OCI-LY3 (cell line): ENCODE measurements at regions not wholly inside any gene's neighbourhood (a gene's known extent, or its start where the extent isn't known, plus 50 kb on each side); places are given as distances from the start of the nearest gene placed in this dataset.
"Not testable (repeated sequence)": the region's sequence is repeated elsewhere in the genome, so short reads cannot be mapped to it uniquely, and the experiment has no call there.

Experiments
- H2AFZ ChIP-seq: fragments of 200-600, 300-600 bp; shearing (Covaris generic); 2 replicates; pipeline ENCODE4 v1.6.0; 2014; ENCODE audit warnings: antibody characterized with exemption, low read depth, low read length
- H3K27ac ChIP-seq: fragments of 200-600, 300-600 bp; sonication (generic); 2 replicates; pipeline ENCODE4 v1.5.1; 2014; ENCODE audit warnings: mild to moderate bottlenecking, low read length, moderate library complexity, mixed read lengths
- H3K27me3 ChIP-seq: fragments of 200-600, 300-600 bp; sonication (generic); 2 replicates; pipeline ENCODE4 v1.6.1; 2014; ENCODE audit warnings: low read depth, low read length, mixed read lengths
- H3K36me3 ChIP-seq: fragments of 200-600, 300-600 bp; sonication (generic); replicated peaks from 2 replicates; pipeline ENCODE3; 2014; ENCODE audit warnings: low read depth, low read length, mixed read lengths
- H3K4me1 ChIP-seq: fragments of 300-600, 200-600 bp; sonication (generic); 2 replicates; pipeline ENCODE4 v1.6.1; 2014; ENCODE audit warnings: low read length, mixed read lengths
- H3K4me2 ChIP-seq: fragments of 200-600, 300-600 bp; sonication (generic); 2 replicates; pipeline ENCODE4 v1.6.1; 2014; ENCODE audit warnings: low read length, mixed read lengths
- H3K4me3 ChIP-seq: fragments of 300-600, 200-600 bp; sonication (generic); 2 replicates; pipeline ENCODE4 v1.5.1; 2014; ENCODE audit warnings: antibody characterized with exemption, mild to moderate bottlenecking, low read length, moderate library complexity
- H3K79me2 ChIP-seq: fragments of 300-600, 200-600 bp; shearing (Covaris generic); 2 replicates; pipeline ENCODE4 v1.6.1; 2014; ENCODE audit warnings: mild to moderate bottlenecking, low read length, mixed read lengths
- H3K9ac ChIP-seq: fragments of 300-600, 200-600 bp; shearing (Covaris generic); 2 replicates; pipeline ENCODE4 v1.6.0; 2014; ENCODE audit warnings: mild to moderate bottlenecking, low read length, moderate library complexity
- H3K9me3 ChIP-seq: fragments of 200-600, 300-600 bp; shearing (Covaris generic); 2 replicates; pipeline ENCODE4 v1.6.1; 2014; ENCODE audit warnings: low read length, mixed read lengths; ENCODE audit not compliant: insufficient read depth
- H4K20me1 ChIP-seq: fragments of 200-600, 300-600 bp; sonication (generic); 2 replicates; pipeline ENCODE4 v1.6.1; 2016; ENCODE audit warnings: low read length, mixed read lengths; ENCODE audit not compliant: insufficient read depth
- CTCF ChIP-seq: fragments of 200-600, 300-600 bp; sonication (generic); IDR thresholded peaks from 2 replicates; pipeline ENCODE4 v1.5.1; 2014; ENCODE audit warnings: antibody characterized with exemption, low read length, low read depth
- EZH2phosphoT487 ChIP-seq: fragments of 200-600 bp; shearing (Covaris generic); IDR thresholded peaks from 2 replicates; pipeline ENCODE4 v1.6.1; 2018; ENCODE audit warnings: antibody characterized with exemption, mixed run types, low read depth

DNA sequence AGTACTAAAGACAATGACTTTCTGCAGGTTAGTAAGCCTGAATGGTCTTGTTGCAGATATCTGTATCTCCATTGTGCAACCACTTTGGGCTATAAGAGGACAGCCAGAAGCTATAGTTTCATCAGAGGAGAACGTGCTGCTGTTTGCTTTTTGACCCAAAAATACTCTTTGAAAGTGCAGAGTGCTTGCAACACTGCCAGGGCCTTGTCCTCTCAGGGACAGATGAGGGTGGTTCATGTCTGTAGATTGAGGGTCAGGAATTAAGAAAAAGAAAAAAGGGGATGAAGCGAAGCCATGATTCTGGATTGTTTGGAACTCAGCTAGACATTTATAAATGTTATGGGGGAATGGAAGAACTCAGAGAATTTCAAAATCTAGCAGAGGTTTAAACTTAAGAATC, 212.5 kb downstream of the SEC23IP start:
- Histone ChIP-seq H4K20me1 (no peaks in the 10 kb centered on the region), H2AFZ (no peak overlapping the region), H3K4me3 (no peak overlapping the region), H3K9ac (no peak overlapping the region), H3K4me1 (no peaks in the 10 kb centered on the region), H3K27ac (no peak overlapping the region), H3K36me3 (no peaks in the 10 kb centered on the region), H3K9me3 (no peaks in the 10 kb centered on the region), H3K4me2 (no peak overlapping the region), H3K79me2 (no peaks in the 10 kb centered on the region), H3K27me3 (peaks cover 5% of the 10 kb centered on the region; the same call in 1 of the 2 replicates)
- TF ChIP-seq CTCF = no peak
- no peak for TF ChIP-seq EZH2phosphoT487

DNA sequence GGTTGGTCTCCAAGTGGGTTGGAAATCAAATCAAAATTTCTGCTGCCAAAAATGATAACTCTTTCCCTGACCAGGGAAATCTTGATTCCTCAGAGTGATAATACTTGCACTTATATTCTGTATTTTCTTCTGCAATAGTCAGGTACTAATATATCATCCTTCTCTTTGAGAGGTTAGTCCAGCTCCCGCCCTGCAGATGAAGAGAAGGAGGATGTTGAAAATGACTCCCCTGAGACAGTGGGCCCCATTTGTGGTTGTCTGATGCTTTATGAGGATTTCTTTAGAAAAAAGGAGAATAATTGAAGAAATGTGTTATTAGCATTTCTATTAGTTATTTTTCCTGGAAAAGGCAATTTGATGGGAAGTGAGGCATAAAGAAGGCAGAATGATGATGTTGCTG, 213.0 kb downstream of the SEC23IP start:
- H3K27ac ChIP-seq = no peak overlapping the region
- no peaks in the 10 kb centered on the region for H4K20me1 ChIP-seq
- H2AFZ ChIP-seq = no peak overlapping the region
- H3K4me1 ChIP-seq = no peaks in the 10 kb centered on the region
- no peaks in the 10 kb centered on the region for H3K9me3 ChIP-seq
- no peak overlapping the region for H3K4me2 ChIP-seq
- no peaks in the 10 kb centered on the region for H3K36me3 ChIP-seq
- no peaks in the 10 kb centered on the region for H3K79me2 ChIP-seq
- H3K27me3 ChIP-seq = peaks cover 5% of the 10 kb centered on the region; the same call in 1 of the 2 replicates
- H3K4me3 ChIP-seq = no peak overlapping the region
- TF ChIP-seq EZH2phosphoT487 (no peak), CTCF (no peak)
- H3K9ac ChIP-seq = no peak overlapping the region

DNA sequence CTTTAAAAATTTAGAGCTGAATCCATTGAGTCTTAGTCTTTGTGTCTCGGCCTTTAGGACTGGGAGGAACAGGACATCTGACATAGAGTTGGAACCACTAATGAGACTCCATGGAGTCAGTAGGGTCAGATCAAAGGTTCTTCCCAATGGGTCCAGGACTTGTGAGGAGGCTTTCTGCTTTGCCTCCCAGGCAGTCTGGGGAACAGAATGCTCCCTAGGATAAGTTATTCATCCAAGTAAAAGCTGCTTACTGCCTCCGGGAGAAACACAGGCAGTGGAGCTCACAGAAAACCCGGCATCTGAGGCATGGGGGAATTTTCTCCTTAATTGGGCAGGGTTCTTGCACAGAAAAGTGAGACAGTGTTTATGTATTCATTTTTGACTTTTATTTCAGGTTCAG, 216.4 kb downstream of the SEC23IP start:
- Histone ChIP-seq H3K4me1 (no peaks in the 10 kb centered on the region), H3K9me3 (no peaks in the 10 kb centered on the region), H3K27ac (no peak overlapping the region), H3K9ac (no peak overlapping the region), H4K20me1 (no peaks in the 10 kb centered on the region), H3K36me3 (no peaks in the 10 kb centered on the region), H3K4me2 (no peak overlapping the region), H3K27me3 (no peaks in the 10 kb centered on the region), H3K79me2 (no peaks in the 10 kb centered on the region), H2AFZ (no peak overlapping the region), H3K4me3 (no peak overlapping the region)
- TF ChIP-seq CTCF (no peak), EZH2phosphoT487 (no peak)

- not testable (repeated sequence) for H3K4me2 ChIP-seq, H3K9ac ChIP-seq, H3K9me3 ChIP-seq, H3K79me2 ChIP-seq, H3K27me3 ChIP-seq, H3K4me1 ChIP-seq, H4K20me1 ChIP-seq, H3K4me3 ChIP-seq, H3K27ac ChIP-seq, H2AFZ ChIP-seq, H3K36me3 ChIP-seq
Measured at GRCh38 chr10:120109725-120110124, 217.2 kb downstream of the SEC23IP start.

DNA sequence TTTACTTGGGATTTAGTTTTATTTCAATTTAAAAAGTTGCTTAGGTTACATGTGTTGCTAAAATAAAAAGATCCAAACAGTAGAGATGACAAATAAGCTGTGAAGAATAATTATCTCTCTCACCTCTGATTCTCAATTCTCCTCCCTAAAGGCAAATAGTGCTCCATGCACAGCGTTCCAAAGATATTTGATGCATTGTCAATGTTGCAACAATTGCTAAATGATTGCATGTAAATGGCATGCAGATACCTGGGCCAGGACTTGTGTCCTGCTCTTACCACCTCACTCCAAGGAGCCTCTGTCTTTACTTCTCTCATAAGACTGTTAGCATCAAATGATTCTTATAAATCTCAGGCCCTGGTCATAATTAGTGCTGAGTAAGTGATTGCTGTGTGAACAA, 217.7 kb downstream of the SEC23IP start:
- no peaks in the 10 kb centered on the region for H3K9me3 ChIP-seq
- H3K27me3 ChIP-seq = no peaks in the 10 kb centered on the region
- no peak overlapping the region for H2AFZ ChIP-seq
- no peak overlapping the region for H3K9ac ChIP-seq
- no peaks in the 10 kb centered on the region for H4K20me1 ChIP-seq
- TF ChIP-seq EZH2phosphoT487 (no peak), CTCF (no peak)
- no peaks in the 10 kb centered on the region for H3K4me1 ChIP-seq
- H3K4me2 ChIP-seq = no peak overlapping the region
- no peak overlapping the region for H3K27ac ChIP-seq
- H3K36me3 ChIP-seq = no peaks in the 10 kb centered on the region
- no peaks in the 10 kb centered on the region for H3K79me2 ChIP-seq
- no peak overlapping the region for H3K4me3 ChIP-seq
